AG09309 (cell line): ENCODE measurements at regions not wholly inside any gene's neighbourhood (a gene's known extent, or its start where the extent isn't known, plus 50 kb on each side); places are given as distances from the start of the nearest gene placed in this dataset.

Experiments
- DNase-seq: peaks from one replicate; pipeline ENCODE4 v3.0.0-alpha.2; 2010; ENCODE audit warnings: low read depth
- H3K4me3 ChIP-seq: 2 replicates; pipeline ENCODE4 v1.5.1; 2011; ENCODE audit warnings: mild to moderate bottlenecking, low read depth, low read length, moderate library complexity; ENCODE audit not compliant: control insufficient read depth
- CTCF ChIP-seq: IDR thresholded peaks from 2 replicates; pipeline ENCODE4 v1.5.1; 2011; ENCODE audit warnings: mild to moderate bottlenecking, low read depth, low read length, inconsistent platforms; ENCODE audit not compliant: insufficient read depth, control insufficient read depth; ENCODE audit errors: missing control alignments

DNA sequence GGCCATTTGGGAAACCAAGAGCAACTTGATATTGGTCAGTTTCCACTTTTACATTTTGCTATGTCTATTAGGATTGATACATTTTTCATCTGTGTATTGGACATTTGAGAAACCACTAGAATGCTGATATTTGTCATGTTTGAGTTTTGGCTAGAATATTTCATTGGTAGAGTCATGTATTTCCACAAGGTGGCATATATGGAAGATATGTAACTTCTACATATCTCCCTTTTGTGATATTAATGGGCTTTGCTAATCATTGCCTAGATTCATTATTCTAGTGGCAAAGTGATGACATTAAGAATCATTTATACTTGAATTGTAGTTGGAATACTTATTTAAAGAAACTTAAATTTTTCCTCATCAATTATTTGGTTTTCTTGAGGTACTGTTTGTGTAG, 692.9 kb upstream of the EDIL3 start:
- DNase-seq: no peak
- no peak for TF ChIP-seq CTCF
- H3K4me3 ChIP-seq: no peak overlapping the region

DNA sequence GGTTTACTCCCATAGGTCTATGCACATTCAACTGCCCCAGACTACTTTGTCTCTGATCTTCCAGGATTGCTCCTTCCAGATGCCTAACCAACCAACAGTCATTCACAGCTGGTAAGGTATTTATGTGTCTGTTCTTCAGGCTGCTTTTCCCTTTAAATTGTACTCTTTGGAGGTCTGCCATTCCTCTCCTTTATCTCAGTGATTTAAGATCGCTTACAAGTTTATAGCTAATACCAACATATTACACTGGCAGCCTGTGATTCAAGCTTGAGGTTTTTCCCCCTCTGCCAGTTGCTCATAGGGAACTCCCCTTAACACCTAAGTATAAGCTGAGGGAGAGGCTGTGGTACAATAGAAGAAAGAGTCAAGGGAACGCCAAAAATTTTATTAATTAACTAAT, 711.7 kb upstream of the EDIL3 start:
- DNase-seq: no peak
- no peak overlapping the region for H3K4me3 ChIP-seq
- no peak for TF ChIP-seq CTCF

DNA sequence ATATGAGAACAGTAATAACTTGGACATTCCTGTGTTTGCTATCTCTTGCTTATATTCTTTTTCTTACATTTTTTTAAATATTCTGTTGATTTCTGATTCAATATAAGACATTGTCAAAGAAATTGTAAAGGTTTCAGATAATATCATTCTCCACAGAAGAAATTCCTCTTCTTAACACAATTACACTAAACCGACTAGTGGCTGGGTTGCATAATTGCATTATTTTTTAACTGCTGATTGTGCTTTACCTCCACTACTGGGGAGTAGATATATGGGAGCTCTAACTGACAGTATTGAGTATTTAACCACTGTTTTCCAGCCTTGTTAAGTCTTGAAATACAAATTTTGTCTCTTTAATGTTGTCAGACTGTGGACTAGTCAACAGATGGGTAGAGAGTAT, 723.8 kb upstream of the EDIL3 start:
- H3K4me3 ChIP-seq: no peak overlapping the region
- no peak for TF ChIP-seq CTCF
- DNase-seq: no peak

GRCh38 chr5:85109616-85110015, 724.9 kb upstream of the EDIL3 start:
- TF ChIP-seq CTCF: no peak
- H3K4me3 ChIP-seq: no peak overlapping the region
- no peak for DNase-seq

DNA sequence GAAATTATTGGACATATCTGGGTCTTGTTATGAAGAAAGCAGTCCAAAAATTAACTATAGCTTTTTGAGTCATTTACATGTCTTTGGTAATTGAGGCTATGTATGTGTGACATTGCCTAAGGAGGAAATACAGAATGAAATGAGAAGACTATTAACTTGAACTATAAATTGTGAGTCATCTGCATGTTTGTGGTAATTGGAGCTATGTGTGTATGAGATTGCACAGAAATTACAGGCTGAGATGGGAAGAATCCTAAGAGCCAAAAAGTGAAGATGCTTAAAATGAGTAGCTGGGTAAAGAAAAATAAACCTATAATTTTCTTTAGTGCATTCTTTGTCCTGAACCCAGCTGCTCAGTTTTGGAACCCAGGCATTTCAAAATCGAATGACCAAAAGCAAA, 747.6 kb upstream of the EDIL3 start:
- DNase-seq: no peak
- no peak overlapping the region for H3K4me3 ChIP-seq
- TF ChIP-seq CTCF: no peak

DNA sequence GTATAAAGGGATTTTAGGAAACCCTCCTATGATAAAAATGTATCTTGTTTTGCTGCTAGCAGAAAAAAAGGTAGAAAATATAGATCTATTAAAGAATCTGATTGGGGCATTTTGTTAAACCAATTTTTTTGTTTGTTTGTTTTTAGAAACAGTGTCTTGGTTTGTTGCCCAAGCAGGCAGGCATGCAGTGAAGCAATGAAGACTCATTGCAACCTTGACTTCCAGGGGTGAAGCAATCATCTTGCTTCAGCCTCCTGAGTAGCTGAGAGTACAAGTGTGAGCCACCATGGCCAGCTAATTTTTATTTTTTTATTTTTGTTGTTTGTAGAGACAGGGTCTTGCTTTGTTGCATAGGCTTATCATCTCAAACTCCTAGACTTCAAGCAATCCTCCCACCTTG, 755.8 kb upstream of the EDIL3 start:
- no peak for DNase-seq
- no peak for TF ChIP-seq CTCF
- no peak overlapping the region for H3K4me3 ChIP-seq

- DNase-seq: no peak
- TF ChIP-seq CTCF: no peak
Measured at GRCh38 chr5:85143138-85143537, 758.5 kb upstream of the EDIL3 start.

More at GRCh38 chr5:85143138-85143537, 758.5 kb upstream of the EDIL3 start:
- H3K4me3 ChIP-seq: no peak overlapping the region
